GM18909 (cell line): ENCODE measurements at regions not wholly inside any gene's neighbourhood (a gene's known extent, or its start where the extent isn't known, plus 50 kb on each side); places are given as distances from the start of the nearest gene placed in this dataset.
A peak's percentile ranks its signal among the peaks of the same experiment; 100 is the strongest.

ENCODE experiments used
- ATAC-seq: cut with Tn5 transposase; IDR thresholded peaks from one replicate; pipeline ENCODE4 v1.9.1; 2021; ENCODE audit warnings: mild to moderate bottlenecking; ENCODE audit not compliant: unreplicated experiment, poor library complexity

- ATAC-seq = no peak
Observed at GRCh38 chr15:94021621-94022320, 209.6 kb upstream of the MCTP2 start.

- ATAC-seq = no peak
Observed at GRCh38 chr15:94019062-94019461, 212.3 kb upstream of the MCTP2 start.

DNA sequence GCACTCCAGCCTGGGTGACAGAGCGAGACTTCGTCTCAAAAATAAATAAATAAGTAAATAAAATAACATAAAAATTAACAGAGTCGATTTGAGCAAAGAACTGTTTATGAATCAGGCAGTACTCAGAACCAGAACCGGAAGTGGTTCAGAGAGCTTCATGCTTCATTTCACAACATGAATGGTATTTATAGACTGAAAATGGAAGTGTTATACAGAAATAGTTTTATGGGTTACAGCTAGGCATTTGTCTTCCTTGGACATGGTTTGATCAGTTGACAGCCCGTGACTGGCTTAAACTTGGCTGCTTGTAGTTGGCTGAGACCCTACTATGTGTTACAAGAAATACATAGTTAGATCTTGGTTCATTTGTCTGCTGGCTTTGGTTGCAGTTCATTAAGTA is 216.0 kb upstream of the MCTP2 start:
- no peak for ATAC-seq

GRCh38 chr15:94008104-94009074 is 223.0 kb upstream of the MCTP2 start:
- ATAC-seq = no peak

DNA sequence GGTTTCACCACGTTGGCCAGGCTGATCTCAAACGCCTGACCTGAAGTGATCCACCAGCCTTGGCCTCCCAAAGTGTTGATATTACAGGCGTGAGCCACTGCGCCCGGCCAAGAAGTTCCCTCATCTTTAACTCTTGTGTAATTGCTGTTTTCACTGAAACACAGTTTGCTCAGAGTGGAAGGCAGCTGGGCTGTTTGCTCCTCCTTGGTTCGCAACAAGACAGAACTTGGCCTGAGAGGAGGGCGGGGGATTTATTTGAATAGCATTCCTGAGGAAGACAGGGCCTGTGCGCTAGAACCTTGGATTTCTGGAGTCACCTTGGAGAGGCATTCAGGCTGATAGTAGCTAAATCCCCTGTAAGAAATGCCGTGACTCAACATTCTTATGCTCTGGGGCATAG is 226.7 kb upstream of the MCTP2 start:
- no peak for ATAC-seq

DNA sequence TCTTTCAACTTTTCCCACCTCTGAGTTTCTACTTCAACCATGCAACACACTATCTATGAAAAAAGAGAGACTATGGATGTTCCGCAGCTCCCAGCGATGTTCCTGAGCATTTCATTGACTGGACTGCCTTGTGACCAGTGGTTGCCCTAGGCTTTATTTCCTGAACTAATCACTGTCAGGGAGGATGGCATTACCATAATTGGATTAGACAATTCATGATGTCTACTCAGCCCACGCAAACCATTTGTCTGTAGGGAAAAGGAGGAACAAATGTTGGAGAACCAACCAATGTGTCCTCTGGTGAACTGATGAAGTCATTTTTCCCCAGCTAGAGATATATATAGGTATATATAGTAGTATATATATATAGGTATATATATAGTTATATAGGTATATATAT is 229.3 kb upstream of the MCTP2 start:
- ATAC-seq = no peak

GRCh38 chr15:94001255-94001801 is 230.0 kb upstream of the MCTP2 start:
- ATAC-seq = no peak

GRCh38 chr15:94000606-94001005 is 230.8 kb upstream of the MCTP2 start:
- ATAC-seq = no peak

DNA sequence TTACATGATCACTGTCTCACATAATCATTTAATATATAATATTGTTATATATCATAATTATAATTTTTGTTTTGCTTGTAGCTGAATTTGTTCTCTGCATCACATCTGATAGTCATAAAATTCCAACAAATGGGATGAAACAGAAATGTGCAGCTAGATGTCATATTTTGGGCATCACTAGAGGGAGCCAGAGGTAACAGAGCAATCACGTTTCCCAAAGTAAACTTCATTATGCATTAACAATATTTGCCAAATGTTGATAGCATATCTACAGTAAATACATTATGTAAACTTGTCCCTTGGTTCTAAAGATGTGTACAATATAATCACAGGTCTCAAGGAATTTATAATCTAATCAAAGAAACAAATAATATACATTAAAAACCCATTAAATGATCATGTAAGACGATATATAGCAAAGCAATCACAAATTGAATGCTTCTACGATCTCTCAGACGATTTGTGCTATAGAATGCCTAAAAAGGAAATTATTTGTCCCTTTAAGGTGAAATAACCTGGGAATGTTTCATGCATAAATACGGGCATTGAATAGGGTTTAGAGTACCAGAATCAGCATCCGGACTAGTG is 234.2 kb upstream of the MCTP2 start:
- peak; percentile 46 for ATAC-seq

DNA sequence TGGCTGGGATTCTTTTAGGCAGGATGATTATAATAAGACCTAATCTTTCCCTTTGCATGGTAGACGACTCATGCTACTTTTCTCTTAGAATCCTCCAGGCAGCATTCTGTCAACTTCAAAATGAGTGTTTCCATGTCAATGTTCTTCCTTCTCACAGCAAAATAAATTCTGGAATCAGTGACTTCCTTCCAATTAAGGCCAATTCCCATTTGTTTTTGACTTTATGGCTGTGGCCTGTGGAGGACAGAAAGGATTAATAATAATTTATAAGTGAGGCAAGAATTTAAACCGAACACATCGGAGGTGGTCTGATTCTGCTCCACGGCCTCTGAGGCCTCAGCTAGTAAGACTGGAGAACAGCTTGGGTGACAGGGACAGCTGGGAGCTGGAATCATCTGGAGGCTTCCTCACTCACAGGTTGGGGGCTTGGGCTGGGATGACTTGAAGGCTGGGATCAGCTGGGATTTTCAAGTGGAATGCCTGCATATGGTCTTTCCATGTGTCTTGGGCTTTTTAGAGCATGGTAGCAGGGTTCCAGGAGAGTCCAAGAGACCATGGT is 241.8 kb upstream of the MCTP2 start:
- no peak for ATAC-seq

DNA sequence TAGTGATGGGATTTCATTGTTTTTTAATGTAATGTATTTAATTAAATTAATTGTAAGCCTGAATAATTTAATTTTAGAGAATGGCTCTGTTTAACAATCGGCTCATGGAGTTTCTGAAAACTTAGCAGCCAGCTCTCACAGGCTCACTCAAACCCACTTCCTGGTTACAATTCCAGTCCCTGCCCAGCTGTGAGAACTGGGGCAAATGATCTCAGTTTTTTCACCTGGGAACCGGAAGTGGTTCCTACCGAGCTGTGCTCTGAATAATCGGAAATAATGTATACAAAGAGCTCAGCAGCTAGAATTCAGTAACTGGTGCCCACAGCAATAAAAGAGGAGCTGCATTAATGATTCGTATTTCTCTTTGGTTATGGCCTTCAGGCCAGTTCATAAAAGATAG is 244.3 kb upstream of the MCTP2 start:
- ATAC-seq = peak; percentile 63

- ATAC-seq = no peak
Observed at GRCh38 chr15:93986400-93986984, 244.9 kb upstream of the MCTP2 start.

GRCh38 chr15:93985925-93986324 is 245.4 kb upstream of the MCTP2 start:
- no peak for ATAC-seq

- no peak for ATAC-seq
Observed at GRCh38 chr15:93985176-93985575, 246.2 kb upstream of the MCTP2 start.

GRCh38 chr15:93983526-93983925 is 247.8 kb upstream of the MCTP2 start:
- no peak for ATAC-seq

GRCh38 chr15:93982226-93982727 is 249.1 kb upstream of the MCTP2 start:
- ATAC-seq = no peak

GRCh38 chr15:93981706-93982105 is 249.7 kb upstream of the MCTP2 start:
- no peak for ATAC-seq

- ATAC-seq = no peak
Observed at GRCh38 chr15:93980261-93980911, 251.0 kb upstream of the MCTP2 start.

DNA sequence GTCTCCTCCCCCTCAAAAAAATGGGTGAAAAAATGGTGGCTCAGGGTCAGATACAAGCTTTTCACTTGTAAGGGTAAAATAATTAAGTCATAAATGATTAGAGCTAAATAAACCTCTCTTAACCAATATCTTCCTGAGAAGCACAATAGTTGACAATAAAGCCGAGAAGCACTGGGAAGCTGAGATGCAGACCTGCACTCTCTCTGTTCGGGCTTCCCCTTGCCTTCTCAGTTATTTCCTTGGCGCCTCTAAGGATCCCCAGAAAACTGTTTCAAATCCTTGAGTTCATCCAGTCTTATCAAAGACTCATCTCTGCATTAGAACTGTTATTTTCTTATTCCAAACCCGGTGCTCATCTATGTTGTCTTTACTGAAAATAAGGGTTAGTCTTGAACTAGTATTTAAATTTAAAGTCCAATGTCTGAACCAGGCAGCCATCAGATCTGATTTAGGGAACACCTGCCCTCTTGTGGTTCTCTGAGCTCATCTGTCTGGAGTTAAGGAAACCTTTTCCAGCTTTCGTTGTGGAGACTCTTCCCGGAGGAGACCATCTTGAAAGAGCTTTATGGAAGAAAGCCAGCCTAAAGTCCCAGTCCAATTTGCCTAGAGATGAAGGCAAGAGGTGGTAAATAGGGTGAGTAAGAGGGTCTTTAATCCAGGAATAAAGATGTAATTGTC is 256.4 kb upstream of the MCTP2 start:
- no peak for ATAC-seq
